Liver (tissue), 8 donors: ENCODE measurements at regions not wholly inside any gene's neighbourhood (a gene's known extent, or its start where the extent isn't known, plus 50 kb on each side); places are given as distances from the start of the nearest gene placed in this dataset.

Experiments
- DNase-seq: peaks from one replicate; pipeline ENCODE4 v3.0.0-alpha.2; 2017; ENCODE audit warnings: low spot score
- H3K27ac ChIP-seq, 2 donors: one replicate each; pipeline ENCODE4 v1.7.0; 2013; ENCODE audit warnings: inconsistent platforms in 2 of 2, low read length in 2 of 2, control low read depth in 1 of 2, low read depth in 1 of 2, mild to moderate bottlenecking in 1 of 2
- H3K27me3 ChIP-seq, 4 donors: one replicate each; pipeline versions ENCODE4 v1.6.1 to v1.7.0; 2013; ENCODE audit warnings: low read length in 3 of 4, inconsistent platforms in 1 of 4, mild to moderate bottlenecking in 1 of 4, moderate library complexity in 1 of 4; ENCODE audit not compliant: control insufficient read depth in 4 of 4, insufficient read depth in 4 of 4
- H3K36me3 ChIP-seq, 4 donors: one replicate each; pipeline versions ENCODE4 v1.6.1 to v1.7.0; 2013; ENCODE audit warnings: low read length in 3 of 4, mild to moderate bottlenecking in 3 of 4, low read depth in 1 of 4, moderate library complexity in 1 of 4; ENCODE audit not compliant: control insufficient read depth in 4 of 4, insufficient read depth in 3 of 4
- H3K4me1 ChIP-seq, 4 donors: one replicate each; pipeline versions ENCODE4 v1.6.1 to v1.7.0; 2013; ENCODE audit warnings: low read length in 3 of 4, mild to moderate bottlenecking in 3 of 4, moderate library complexity in 1 of 4; ENCODE audit not compliant: control insufficient read depth in 4 of 4, insufficient read depth in 4 of 4
- H3K4me3 ChIP-seq, 3 donors: one replicate each; pipeline versions ENCODE4 v1.6.1 to v1.7.0; 2013; ENCODE audit warnings: low read length in 3 of 3, control low read depth in 1 of 3, low read depth in 1 of 3, mild to moderate bottlenecking in 1 of 3
- H3K9ac ChIP-seq, 2 donors: one replicate each; pipeline ENCODE4 v1.7.0; 2013; ENCODE audit warnings: low read length in 2 of 2, mild to moderate bottlenecking in 2 of 2, moderate library complexity in 2 of 2, control low read depth in 1 of 2, low read depth in 1 of 2
- H3K9me3 ChIP-seq, 4 donors: one replicate each; pipeline versions ENCODE4 v1.6.1 to v1.7.0; 2013; ENCODE audit warnings: low read length in 3 of 4; ENCODE audit not compliant: control insufficient read depth in 4 of 4
- ATF3 ChIP-seq: IDR thresholded peaks from 2 replicates; pipeline ENCODE4 v1.6.1; 2016; ENCODE audit warnings: antibody characterized with exemption
- CTCF ChIP-seq: fragments of 150-350 bp; IDR thresholded peaks from 2 replicates; pipeline ENCODE4 v1.5.1; 2017; ENCODE audit warnings: improper control_type of control experiment, low read depth, low read length; ENCODE audit not compliant: missing input control
- EGR1 ChIP-seq, 2 donors: IDR thresholded peaks; 2 replicates each; pipeline ENCODE4 v1.6.1; 2016 to 2018; ENCODE audit warnings: antibody characterized with exemption in 2 of 2, low read depth in 2 of 2
- FOXA1 ChIP-seq: IDR thresholded peaks from 2 replicates; pipeline ENCODE4 v1.6.1; 2016; ENCODE audit warnings: antibody characterized with exemption
- FOXA2 ChIP-seq: IDR thresholded peaks from 2 replicates; pipeline ENCODE4 v1.6.1; 2016; ENCODE audit warnings: antibody characterized with exemption
- GABPA ChIP-seq, 2 donors: IDR thresholded peaks in 1 of 2; conservative IDR thresholded peaks in 1 of 2; 2 replicates each; pipeline ENCODE4 v1.6.1; 2016; ENCODE audit warnings: antibody characterized with exemption in 2 of 2, mild to moderate bottlenecking in 1 of 2, moderate library complexity in 1 of 2
- HNF4A ChIP-seq, 2 donors: conservative IDR thresholded peaks; 2 replicates each; pipeline ENCODE4 v1.6.1; 2016; ENCODE audit warnings: antibody characterized with exemption in 2 of 2, mild to moderate bottlenecking in 2 of 2
- HNF4G ChIP-seq: IDR thresholded peaks from 2 replicates; pipeline ENCODE4 v1.6.1; 2016; ENCODE audit warnings: antibody characterized with exemption
- JUND ChIP-seq, 2 donors: IDR thresholded peaks; 2 replicates each; pipeline ENCODE4 v1.6.1; 2016; ENCODE audit warnings: antibody characterized with exemption in 2 of 2
- MAX ChIP-seq: IDR thresholded peaks from 2 replicates; pipeline ENCODE4 v1.6.1; 2016; ENCODE audit warnings: antibody characterized with exemption
- NR2F2 ChIP-seq: IDR thresholded peaks from 2 replicates; pipeline ENCODE4 v1.6.1; 2016; ENCODE audit warnings: antibody characterized with exemption
- RAD21 ChIP-seq, 2 donors: IDR thresholded peaks; 2 replicates each; pipeline ENCODE4 v1.6.1; 2016; ENCODE audit warnings: antibody characterized with exemption in 2 of 2, mild to moderate bottlenecking in 2 of 2
- REST ChIP-seq: IDR thresholded peaks from 2 replicates; pipeline ENCODE4 v1.6.1; 2016; ENCODE audit warnings: antibody characterized with exemption, mild to moderate bottlenecking
- RXRA ChIP-seq, 2 donors: IDR thresholded peaks; 2 replicates each; pipeline ENCODE4 v1.6.1; 2017 to 2018; ENCODE audit warnings: antibody characterized with exemption in 2 of 2, mild to moderate bottlenecking in 1 of 2
- SP1 ChIP-seq: IDR thresholded peaks from 2 replicates; pipeline ENCODE4 v1.6.1; 2018; ENCODE audit warnings: antibody characterized with exemption, mild to moderate bottlenecking
- TAF1 ChIP-seq: conservative IDR thresholded peaks from 2 replicates; pipeline ENCODE4 v1.6.1; 2016; ENCODE audit warnings: antibody characterized with exemption, mild to moderate bottlenecking
- YY1 ChIP-seq: IDR thresholded peaks from 2 replicates; pipeline ENCODE4 v1.6.1; 2016; ENCODE audit warnings: antibody characterized with exemption, mild to moderate bottlenecking
- ZBTB33 ChIP-seq: IDR thresholded peaks from 2 replicates; pipeline ENCODE4 v1.6.1; 2016; ENCODE audit warnings: antibody characterized with exemption
- WGBS: extraction: QIAGEN DNeasy Blood & Tissue Kit; methylation state at CpG from one replicate; pipeline ENCODE4 v1.1.7; 2013; 5-methylcytosine and 5-hydroxymethylcytosine counted together
- donor health status: healthy.
- donor health status: healthy.
- donor health status: healthy.
- donor health status: healthy.
- donor health status: healthy.

GRCh38 chr13:39811051-39811450 is 155.6 kb downstream of the COG6 start:
- TF ChIP-seq FOXA1 (no peak), REST (no peak), YY1 (no peak), GABPA (IDR thresholded peaks at IDR 0.05 in 1 of 2, conservative IDR thresholded peaks at IDR 0.05 in 1 of 2) (no peak), MAX (no peak), HNF4A (conservative IDR thresholded peaks at IDR 0.05) (no peak), HNF4G (no peak), ZBTB33 (no peak), ATF3 (no peak), NR2F2 (no peak), RAD21 (IDR thresholded peaks at IDR 0.05) (no peak), EGR1 (IDR thresholded peaks at IDR 0.05; ENCODE audit: low read depth in 2 of 2) (no peak), JUND (IDR thresholded peaks at IDR 0.05) (no peak), SP1 (no peak), TAF1 (no peak), CTCF (no peak), FOXA2 (no peak), RXRA (IDR thresholded peaks at IDR 0.05) (no peak)
- Histone ChIP-seq H3K27ac (no peak overlapping the region), H3K9me3 (no peaks in the 10 kb centered on the region), H3K4me1 (no peaks in the 10 kb centered on the region), H3K9ac (no peak overlapping the region), H3K27me3 (no peaks in the 10 kb centered on the region), H3K4me3 (no peak overlapping the region), H3K36me3 (no peaks in the 10 kb centered on the region)
- no peak for DNase-seq
- 75% methylated on average over 6 of the region's 6 CpGs for WGBS

GRCh38 chr13:39811696-39812095 is 156.2 kb downstream of the COG6 start:
- no peak overlapping the region for H3K4me3 ChIP-seq
- no peaks in the 10 kb centered on the region for H3K36me3 ChIP-seq
- H3K27me3 ChIP-seq, result no peaks in the 10 kb centered on the region
- WGBS, result 94% methylated on average over 5 of the region's 5 CpGs
- no peak overlapping the region for H3K9ac ChIP-seq
- H3K27ac ChIP-seq, result no peak overlapping the region
- no peaks in the 10 kb centered on the region for H3K4me1 ChIP-seq
- no peaks in the 10 kb centered on the region for H3K9me3 ChIP-seq
- TF ChIP-seq RXRA (IDR thresholded peaks at IDR 0.05) (no peak), HNF4G (no peak), EGR1 (IDR thresholded peaks at IDR 0.05; ENCODE audit: low read depth in 2 of 2) (no peak), REST (no peak), TAF1 (no peak), SP1 (no peak), GABPA (IDR thresholded peaks at IDR 0.05 in 1 of 2, conservative IDR thresholded peaks at IDR 0.05 in 1 of 2) (no peak), HNF4A (conservative IDR thresholded peaks at IDR 0.05) (no peak), CTCF (no peak)
- DNase-seq, result no peak
